ENCODE measurements at regions not wholly inside any gene's neighbourhood (a gene's known extent, or its start where the extent isn't known, plus 50 kb on each side); places are given as distances from the start of the nearest gene placed in this dataset.

GRCh38 chr2:118496870-118497611 is 350.4 kb downstream of the EN1 start:
- DNase-seq: no peak

DNA sequence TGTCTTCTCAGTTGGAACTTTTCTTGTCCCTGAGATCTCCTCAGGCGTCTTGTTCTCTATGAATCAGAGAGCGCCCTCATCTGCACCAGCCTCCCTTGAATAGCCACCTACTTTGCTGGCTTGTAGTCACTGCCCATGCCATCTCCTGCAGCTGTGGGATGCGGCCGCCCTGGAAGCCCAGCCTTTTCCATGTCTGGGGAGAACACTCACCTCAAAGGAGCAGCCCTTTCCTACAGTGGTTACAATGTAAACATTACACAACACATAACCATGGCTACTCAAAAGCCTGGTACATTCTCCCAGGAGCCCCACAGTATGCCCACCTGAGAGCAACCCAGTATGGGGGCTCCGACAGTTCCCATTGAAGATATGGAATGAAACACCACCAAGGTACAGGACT is 351.0 kb downstream of the EN1 start:
- DNase-seq: no peak

DNA sequence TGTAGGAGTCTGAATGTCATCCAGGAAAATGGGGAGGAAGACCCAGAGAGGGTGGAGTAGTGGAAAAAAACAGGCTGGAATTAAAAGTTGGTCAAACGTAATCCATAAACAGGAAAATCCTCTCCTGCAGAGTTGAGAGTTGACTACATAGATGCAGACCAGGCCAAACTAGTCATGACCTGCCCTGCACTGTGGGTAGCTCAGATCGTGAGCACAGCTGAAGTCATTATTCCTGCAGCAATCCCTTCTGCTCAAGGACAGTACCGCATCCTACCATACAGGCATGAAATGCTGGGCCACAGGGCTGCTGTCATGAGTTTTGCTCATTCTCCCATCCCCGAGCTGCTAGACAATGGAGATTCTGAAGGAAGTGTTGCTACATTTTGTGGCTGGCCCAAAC is 352.2 kb downstream of the EN1 start:
- DNase-seq: no peak

DNA sequence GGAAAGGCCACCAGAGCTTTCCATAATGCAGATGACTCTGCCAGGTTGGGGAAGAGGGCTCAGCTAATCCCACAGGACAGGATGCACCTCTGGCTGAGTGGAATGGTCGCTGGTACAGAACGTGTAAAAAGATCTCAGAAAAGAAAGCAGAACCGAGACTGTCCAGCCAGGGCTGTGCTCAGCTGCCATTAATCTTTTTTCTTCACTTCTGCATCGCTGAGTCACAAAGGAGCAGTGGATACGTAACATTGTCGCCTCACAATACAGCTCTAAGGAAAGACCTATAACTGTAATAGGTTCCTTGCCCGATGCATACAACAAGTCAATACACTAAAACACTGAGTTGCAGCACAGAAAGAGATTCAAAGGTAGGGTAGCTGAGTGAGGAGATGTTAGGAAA is 354.2 kb downstream of the EN1 start:
- DNase-seq: no peak

DNA sequence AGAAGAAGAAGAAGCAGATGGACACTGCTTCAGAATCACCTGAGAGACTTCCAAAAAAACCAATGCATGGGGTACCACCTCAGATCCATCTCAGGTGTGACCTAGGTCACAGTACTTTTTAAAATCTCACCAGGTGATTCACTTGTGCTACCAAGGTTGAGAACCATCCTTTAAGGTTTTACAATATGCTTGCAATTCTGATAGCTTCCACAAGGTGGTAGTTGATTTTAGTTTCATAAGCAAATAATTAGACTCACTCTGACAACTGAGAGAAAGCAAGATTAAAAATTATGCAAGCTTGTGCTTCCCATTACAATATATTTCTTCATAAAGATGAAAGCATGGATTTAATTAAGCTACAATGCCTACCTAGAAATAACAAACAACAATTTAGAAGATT is 355.1 kb downstream of the EN1 start:
- peak; percentile 13 to 30 (median 24) for DNase-seq

DNA sequence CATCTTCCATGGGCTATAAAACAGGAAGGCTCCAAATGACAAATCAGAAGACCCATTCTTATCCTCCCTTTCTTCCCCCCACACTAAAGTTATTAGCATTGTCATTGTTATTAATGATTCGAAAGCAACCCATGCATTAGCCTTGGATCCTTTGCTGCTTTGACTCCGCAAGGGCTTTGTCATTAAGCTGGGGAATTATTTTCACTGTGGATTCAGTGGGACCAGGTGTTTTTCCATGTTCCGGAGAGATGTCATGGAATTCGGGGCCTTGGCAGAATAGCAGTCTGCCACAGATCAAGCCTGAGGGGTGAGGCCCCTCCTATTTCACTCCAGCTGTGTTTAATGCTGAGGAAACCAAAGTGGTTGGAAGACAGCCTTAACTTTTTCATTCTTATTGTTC is 357.1 kb downstream of the EN1 start:
- DNase-seq: no peak

GRCh38 chr2:118489712-118490299 is 357.6 kb downstream of the EN1 start:
- no peak for DNase-seq

GRCh38 chr2:118481299-118481698 is 366.1 kb downstream of the EN1 start:
- DNase-seq: no peak

- DNase-seq: no peak
These were observed 368.4 kb downstream of the EN1 start for GRCh38 chr2:118479020-118479419.

- DNase-seq: no peak
These were observed 370.2 kb downstream of the EN1 start for GRCh38 chr2:118477111-118477862.

DNA sequence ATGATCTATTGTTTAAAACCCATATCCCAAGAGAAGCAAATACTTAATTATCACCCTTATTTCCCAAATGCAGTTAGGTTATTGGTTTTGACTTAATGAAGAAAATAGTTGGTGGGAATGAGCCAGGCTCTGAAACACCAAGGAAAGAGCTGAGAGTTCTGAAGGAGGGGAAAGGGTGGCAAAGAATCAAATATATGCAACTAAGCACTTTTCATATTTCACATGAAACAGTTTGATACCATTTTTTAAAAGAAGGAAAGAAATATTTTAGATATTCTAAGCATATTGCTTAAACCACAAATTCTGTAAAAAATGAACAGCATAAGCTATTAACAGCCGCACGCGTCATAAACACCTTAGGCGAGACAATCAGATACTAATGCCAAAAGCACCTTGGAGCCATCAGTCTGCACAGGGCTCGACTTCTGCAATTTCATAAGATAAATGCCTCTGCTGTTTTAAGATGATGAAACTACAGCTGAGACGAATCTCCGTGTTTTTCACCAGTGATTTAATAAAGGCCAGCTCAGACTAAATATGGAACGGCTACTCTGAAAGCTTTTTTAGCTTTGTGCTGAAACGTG is 371.7 kb downstream of the EN1 start:
- DNase-seq: no peak

DNA sequence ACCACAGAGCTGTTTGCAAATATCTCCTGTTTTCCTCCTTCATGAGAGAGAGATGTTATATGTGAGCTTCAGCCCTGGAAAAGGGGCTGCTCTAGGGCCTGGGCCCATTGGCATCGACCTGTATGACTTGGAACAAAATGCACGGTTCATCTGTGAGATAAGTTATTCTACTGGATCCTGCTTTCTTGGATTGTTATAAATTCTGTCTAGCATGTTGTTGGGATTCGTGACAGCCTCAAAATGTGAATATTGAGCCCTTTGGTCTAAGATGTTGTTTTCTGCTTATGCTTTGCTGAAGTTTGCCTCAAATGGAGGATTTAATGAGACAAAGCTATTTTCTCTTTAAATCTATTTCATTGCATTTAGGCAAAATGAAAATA is 372.9 kb downstream of the EN1 start:
- no peak for DNase-seq

DNA sequence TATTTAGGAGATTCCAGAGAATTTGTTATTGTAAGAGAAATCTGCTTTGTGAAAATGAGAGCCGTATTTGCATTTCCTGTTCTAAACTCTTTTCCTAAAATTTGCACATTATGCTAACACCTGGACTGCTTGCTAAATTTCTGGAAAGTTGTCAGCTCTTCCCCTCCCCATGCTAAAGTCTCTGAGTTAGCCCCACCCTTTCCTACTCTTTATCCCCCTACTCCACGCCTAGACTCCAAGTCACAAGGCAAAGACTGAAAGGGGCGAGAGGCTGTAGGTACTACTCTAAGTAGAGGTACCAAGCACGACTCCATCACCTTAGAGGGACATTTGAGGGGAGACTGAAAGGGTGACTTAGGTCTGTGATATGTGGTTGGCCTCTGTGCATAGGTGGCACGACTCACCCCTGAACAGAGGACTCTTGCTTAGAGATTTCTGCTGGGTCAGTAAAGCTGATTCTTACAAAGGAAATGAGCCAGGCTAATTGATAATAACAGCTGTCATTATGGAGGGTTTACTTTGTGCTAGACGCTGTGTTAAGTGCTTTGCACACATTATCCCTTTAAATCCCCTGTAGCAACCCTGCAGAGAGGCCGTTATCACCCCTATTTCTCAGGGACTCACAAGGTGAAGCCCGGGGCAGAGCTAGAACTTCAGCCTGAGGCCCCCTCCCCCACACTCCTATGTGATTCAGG is 373.5 kb downstream of the EN1 start:
- DNase-seq: no peak

DNA sequence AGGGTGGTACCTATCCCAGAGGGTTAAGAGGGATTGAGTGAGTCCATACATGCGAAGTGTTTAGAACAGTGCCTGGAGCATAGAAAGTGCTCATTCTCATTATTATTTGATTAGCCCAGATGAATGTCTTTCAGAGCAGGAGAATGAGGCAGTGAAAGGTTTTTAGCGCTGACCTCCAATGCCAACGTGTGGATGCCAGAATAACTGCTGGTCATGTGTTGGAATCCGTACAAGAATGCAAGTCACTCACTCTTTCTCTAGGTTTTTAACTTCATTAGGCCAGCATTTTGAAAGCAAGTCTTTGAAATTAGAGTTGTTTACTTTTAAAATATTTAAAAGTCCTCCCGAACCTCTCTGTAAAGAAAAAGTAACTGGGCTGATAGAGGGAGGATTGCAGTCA is 374.2 kb downstream of the EN1 start:
- no peak for DNase-seq

DNA sequence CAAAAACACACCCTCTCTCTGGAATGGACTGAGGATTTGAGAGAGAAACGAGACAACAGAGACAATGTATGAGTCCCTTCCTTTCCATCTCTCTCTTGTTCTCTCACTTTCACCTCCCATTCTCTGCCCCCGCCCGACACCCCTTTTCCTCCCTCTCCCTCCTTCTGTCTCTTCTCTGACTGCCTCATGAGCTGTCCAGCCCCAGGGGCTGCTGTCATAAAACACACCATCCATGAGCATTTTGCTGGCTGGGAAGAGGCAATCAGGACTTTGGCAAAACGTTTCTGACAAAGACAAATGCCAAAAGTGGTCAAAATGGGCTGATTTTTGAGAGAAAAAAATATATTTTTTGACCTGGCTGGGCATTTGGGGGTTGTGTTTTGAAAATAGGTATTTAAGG is 377.2 kb downstream of the EN1 start:
- no peak for DNase-seq

DNA sequence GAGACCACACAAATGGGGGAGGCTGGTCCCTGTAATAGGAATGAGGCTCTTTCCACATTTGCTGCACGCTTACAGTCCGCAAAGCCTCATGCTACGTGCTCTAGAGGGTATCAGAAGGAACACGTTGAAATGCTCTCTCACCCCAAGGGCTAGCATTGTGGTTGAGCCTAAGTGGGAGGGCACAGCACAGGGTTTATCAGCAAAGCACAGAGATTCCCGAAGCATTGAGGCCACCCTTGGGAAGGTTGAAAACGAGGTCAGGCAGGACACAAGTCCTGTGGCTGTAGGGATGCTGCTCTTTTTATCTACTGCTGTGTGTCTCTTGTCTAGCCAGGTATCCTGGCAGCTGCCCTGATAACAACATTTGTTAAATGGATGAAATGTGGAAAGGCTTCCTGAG is 378.3 kb downstream of the EN1 start:
- no peak for DNase-seq

DNA sequence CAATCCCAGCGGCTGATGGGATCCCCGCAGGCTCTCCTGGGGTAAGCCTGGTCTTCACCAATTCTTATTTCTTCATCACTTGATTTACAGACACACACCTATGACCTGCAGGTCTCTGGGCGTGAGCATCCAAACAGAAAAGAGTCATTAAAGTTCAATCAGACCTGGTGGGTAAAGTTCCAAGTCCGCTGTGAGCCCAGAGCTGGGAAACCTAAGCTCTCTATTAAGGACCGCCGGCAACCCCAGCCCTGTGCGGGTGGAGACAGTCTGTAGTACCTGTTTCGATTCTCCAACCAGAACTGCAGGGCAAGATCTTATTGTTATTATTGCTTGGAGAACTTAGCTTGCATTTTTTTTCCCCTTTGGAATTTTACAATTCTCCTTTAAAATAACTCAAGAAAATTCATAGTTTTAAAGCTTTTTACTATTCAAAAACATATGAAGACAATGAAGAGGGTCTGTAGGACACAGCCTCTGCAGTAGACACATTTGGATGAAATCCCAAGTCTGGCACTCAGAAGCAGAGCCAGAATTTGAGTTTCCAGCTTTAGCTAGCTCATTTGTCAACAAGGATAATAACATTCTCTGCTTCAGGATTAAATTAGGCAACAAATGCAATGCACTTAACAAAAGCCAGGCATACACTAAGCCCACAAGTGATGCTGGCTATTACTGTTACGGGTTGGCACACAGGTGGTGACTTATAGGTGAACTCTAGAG is 376.4 kb downstream of the INSIG2 start:
- DNase-seq: no peak

DNA sequence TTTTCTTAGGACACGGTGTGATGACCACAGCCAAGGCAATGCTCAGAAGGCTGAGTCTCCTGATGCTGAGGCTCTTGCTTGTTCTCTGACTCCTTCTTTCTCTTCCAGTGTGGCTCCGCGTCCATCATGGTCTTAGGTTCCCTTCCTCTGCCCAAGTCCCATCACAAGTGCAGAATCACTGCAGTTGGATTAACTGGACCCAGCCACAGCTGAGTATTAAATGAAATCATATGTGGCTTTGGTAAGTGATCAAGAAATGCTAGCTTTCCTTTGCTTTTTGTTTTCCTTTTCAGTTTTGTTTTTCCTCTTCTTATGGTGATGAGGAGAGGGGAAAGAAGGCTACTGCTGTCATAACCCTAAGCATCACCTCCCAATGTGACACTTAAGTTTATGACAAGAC is 375.8 kb downstream of the INSIG2 start:
- no peak for DNase-seq

- no peak for DNase-seq
These were observed 372.2 kb downstream of the INSIG2 start for GRCh38 chr2:118460425-118460824.

GRCh38 chr2:118459426-118459825 is 371.2 kb downstream of the INSIG2 start:
- DNase-seq: no peak

GRCh38 chr2:118457951-118458350 is 369.7 kb downstream of the INSIG2 start:
- no peak for DNase-seq

DNA sequence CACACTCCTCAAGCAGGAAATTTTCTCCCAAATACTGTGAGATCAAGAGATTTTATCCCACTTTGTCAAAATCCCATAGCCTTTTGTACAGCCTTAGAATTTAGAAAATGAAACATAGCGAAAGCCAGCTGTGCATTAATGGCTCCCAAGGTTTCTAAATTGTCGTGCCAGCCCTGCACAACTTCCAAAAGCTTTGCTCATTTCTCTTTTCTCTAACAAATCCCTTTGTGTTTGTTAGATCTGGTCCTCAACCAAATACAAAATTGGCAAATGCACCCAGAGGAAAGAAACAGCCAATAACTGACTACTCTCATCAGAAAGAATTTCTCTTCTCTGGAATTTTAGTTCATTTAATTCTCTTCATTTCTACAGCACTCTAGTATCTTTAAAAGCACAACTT is 361.1 kb downstream of the INSIG2 start:
- no peak for DNase-seq

GRCh38 chr2:118443596-118443995 is 355.3 kb downstream of the INSIG2 start:
- peak in 1 of 3 donors; percentile 18 for DNase-seq

All from suppressor macrophage treated with lipopolysaccharide for 1 hour (primary cell).